IMR-90 (cell line): ENCODE measurements at regions not wholly inside any gene's neighbourhood (a gene's known extent, or its start where the extent isn't known, plus 50 kb on each side); places are given as distances from the start of the nearest gene placed in this dataset.

Source experiments
- ATAC-seq: fragments of 200-7000 bp; cut with Tn5 transposase; 2 replicates; pipeline ENCODE4 v1.9.1; 2020; ENCODE audit warnings: low read depth, mild to moderate bottlenecking, moderate library complexity
- BruUV-seq: library from RNA; stranded (reverse); fragments of 400-500 nt; replicated peaks from 2 replicates; lab custom pipeline; 2021; lab: Mats Ljungman, UMichigan
- CTCF ChIA-PET: fragments of 300-600 bp; formaldehyde crosslinking; extraction: SDS; loops from one replicate; lab custom pipeline; 2021; ENCODE audit warnings: antibody characterized with exemption; lab: Yijun Ruan, JAX
- POLR2A ChIA-PET: fragments of 300-600 bp; sonication (Branson Sonifier 250); formaldehyde crosslinking; loops from one replicate; lab custom pipeline; 2022; ENCODE audit warnings: antibody characterized with exemption; ENCODE audit not compliant: unreplicated experiment; lab: Charles Lee
- DNase-seq: peaks from one replicate; pipeline ENCODE4 v3.0.0; 2013
- H2AFZ ChIP-seq: replicated peaks from 2 replicates; pipeline ENCODE3; 2013; ENCODE audit warnings: low read length, mild to moderate bottlenecking; ENCODE audit not compliant: poor library complexity
- H2AK5ac ChIP-seq: 2 replicates; pipeline ENCODE4 v1.6.1; 2013; ENCODE audit warnings: low read depth, low read length, inconsistent platforms
- H2AK9ac ChIP-seq: replicated peaks from 2 replicates; pipeline ENCODE3; 2013; ENCODE audit warnings: mild to moderate bottlenecking, low read depth, low read length, moderate library complexity; ENCODE audit not compliant: poor library complexity
- H2BK120ac ChIP-seq: 2 replicates; pipeline ENCODE4 v1.6.1; 2013; ENCODE audit warnings: low read depth, low read length, inconsistent platforms
- H2BK15ac ChIP-seq: 3 replicates; pipeline ENCODE4 v1.6.1; 2013; ENCODE audit warnings: low read depth, low read length, inconsistent platforms
- H2BK20ac ChIP-seq: 2 replicates; pipeline ENCODE4 v1.6.1; 2013; ENCODE audit warnings: low read depth, mild to moderate bottlenecking, inconsistent platforms, low read length, moderate library complexity
- H2BK5ac ChIP-seq: 2 replicates; pipeline ENCODE4 v1.6.1; 2013; ENCODE audit warnings: mild to moderate bottlenecking, low read depth, low read length, inconsistent platforms; ENCODE audit not compliant: poor library complexity, severe bottlenecking
- H3K14ac ChIP-seq: replicated peaks from 2 replicates; pipeline ENCODE4 v1.6.1; 2013; ENCODE audit warnings: low read depth, low read length, inconsistent platforms
- H3K18ac ChIP-seq: 2 replicates; pipeline ENCODE4 v1.6.1; 2013; ENCODE audit warnings: low read depth, low read length, control low read depth
- H3K23ac ChIP-seq: 2 replicates; pipeline ENCODE4 v1.6.1; 2013; ENCODE audit warnings: low read depth, low read length, inconsistent platforms
- H3K27ac ChIP-seq: 2 replicates; pipeline ENCODE4 v1.5.1; 2013; ENCODE audit warnings: mild to moderate bottlenecking, control low read depth, low read length; ENCODE audit not compliant: insufficient read depth
- H3K27me3 ChIP-seq: 2 replicates; pipeline ENCODE4 v1.6.1; 2013; ENCODE audit warnings: low read length; ENCODE audit not compliant: control insufficient read depth, insufficient read depth
- H3K36me3 ChIP-seq: 2 replicates; pipeline ENCODE4 v1.6.1; 2013; ENCODE audit warnings: low read length, mixed read lengths; ENCODE audit not compliant: control insufficient read depth, insufficient read depth
- H3K4ac ChIP-seq: 2 replicates; pipeline ENCODE4 v1.6.1; 2013; ENCODE audit warnings: low read depth, low read length, inconsistent platforms
- H3K4me1 ChIP-seq: 2 replicates; pipeline ENCODE4 v1.6.1; 2013; ENCODE audit warnings: low read length, mixed read lengths; ENCODE audit not compliant: control insufficient read depth, insufficient read depth
- H3K4me2 ChIP-seq: 2 replicates; pipeline ENCODE4 v1.6.1; 2013; ENCODE audit warnings: low read depth, mild to moderate bottlenecking, control low read depth, low read length, moderate library complexity
- H3K4me3 ChIP-seq: 2 replicates; pipeline ENCODE4 v1.5.1; 2013; ENCODE audit warnings: low read depth, mild to moderate bottlenecking, control low read depth, low read length, moderate library complexity; ENCODE audit not compliant: insufficient read depth
- H3K56ac ChIP-seq: 2 replicates; pipeline ENCODE4 v1.6.1; 2013; ENCODE audit warnings: low read length, inconsistent platforms; ENCODE audit not compliant: insufficient read depth; ENCODE audit errors: extremely low read depth
- H3K79me1 ChIP-seq, 2 experiments: 2 replicates each; pipeline ENCODE4 v1.6.1; 2013; ENCODE audit warnings: low read length in 2 of 2, inconsistent platforms in 1 of 2, low read depth in 1 of 2
- H3K9ac ChIP-seq: 2 replicates; pipeline ENCODE4 v1.6.1; 2013; ENCODE audit warnings: low read depth, low read length, control low read depth
- H3K9me1 ChIP-seq: 2 replicates; pipeline ENCODE4 v1.6.1; 2013; ENCODE audit warnings: low read length, inconsistent platforms; ENCODE audit not compliant: insufficient read depth
- H3K9me3 ChIP-seq: 2 replicates; pipeline ENCODE4 v1.6.1; 2013; ENCODE audit warnings: low read length; ENCODE audit not compliant: control insufficient read depth, insufficient read depth
- H4K20me1 ChIP-seq: 2 replicates; pipeline ENCODE4 v1.6.1; 2013; ENCODE audit warnings: low read length, inconsistent platforms; ENCODE audit not compliant: insufficient read depth
- H4K5ac ChIP-seq: 2 replicates; pipeline ENCODE4 v1.6.1; 2013; ENCODE audit warnings: mild to moderate bottlenecking, low read depth, low read length, control low read depth
- H4K8ac ChIP-seq, 2 experiments: 2 replicates each; pipeline ENCODE4 v1.6.1; 2013; ENCODE audit warnings: low read depth in 2 of 2, low read length in 2 of 2, control low read depth in 1 of 2, inconsistent platforms in 1 of 2
- H4K91ac ChIP-seq: 2 replicates; pipeline ENCODE4 v1.6.1; 2013; ENCODE audit warnings: low read depth, low read length, inconsistent platforms; ENCODE audit not compliant: insufficient read depth
- CEBPB ChIP-seq: IDR thresholded peaks from 2 replicates; pipeline ENCODE4 v1.6.1; 2012; ENCODE audit warnings: low read depth, low read length, improper control_type of control experiment
- FOS ChIP-seq: fragments of 150-350 bp; IDR thresholded peaks from 2 replicates; pipeline ENCODE4 v1.6.1; 2016; ENCODE audit warnings: low read depth, low read length
- MAFK ChIP-seq: IDR thresholded peaks from 2 replicates; pipeline ENCODE4 v1.6.1; 2012; ENCODE audit warnings: low read depth, low read length, improper control_type of control experiment
- MXI1 ChIP-seq: IDR thresholded peaks from 2 replicates; pipeline ENCODE4 v1.6.1; 2012; ENCODE audit warnings: low read depth, mild to moderate bottlenecking, low read length, moderate library complexity, borderline replicate concordance
- RAD21 ChIP-seq: IDR thresholded peaks from 2 replicates; pipeline ENCODE4 v1.6.1; 2012; ENCODE audit warnings: low read length, improper control_type of control experiment
- SMC3 ChIP-seq: fragments of 150-350 bp; IDR thresholded peaks from 2 replicates; pipeline ENCODE4 v1.6.1; 2016; ENCODE audit warnings: low read depth, mild to moderate bottlenecking, antibody characterized with exemption, low read length, moderate library complexity
- WGBS, 2 experiments: methylation state at CpG; one replicate each; pipeline versions ENCODE4 v1.1.5 to v1.1.7; 2013; ENCODE audit warnings: missing lambda C conversion rate in 2 of 2; ENCODE audit not compliant: insufficient read length in 1 of 2; ENCODE audit errors: extremely low coverage in 2 of 2; 5-methylcytosine and 5-hydroxymethylcytosine counted together
- dilution Hi-C: fragments of 300-500 bp; cut with HindIII; formaldehyde crosslinking; loops from one replicate; pipeline ENCODE4 v1.14.3; 2018; ENCODE audit warnings: low sequenced_read_pairs; ENCODE audit not compliant: unreplicated experiment
- in situ Hi-C: fragments of 300-500 bp; cut with MboI; formaldehyde crosslinking; loops from 3 replicates; pipeline ENCODE4 v1.14.3; 2019; ENCODE audit warnings: low sequenced_read_pairs, inconsistent platforms, mixed read lengths
- intact Hi-C: fragments of 100-400 bp; cut with micrococcal nuclease; formaldehyde crosslinking; loops from 2 replicates; pipeline ENCODE4 v1.10.0; 2022
- TF ChIP-seq, protein P1 (sequence below): fragments of 150-350 bp; IDR thresholded peaks from 2 replicates; pipeline ENCODE4 v1.6.1; 2017; ENCODE audit warnings: mild to moderate bottlenecking, antibody characterized with exemption, low read length, low read depth
- TF ChIP-seq, protein P2 (sequence below): fragments of 150-350 bp; IDR thresholded peaks from 2 replicates; pipeline ENCODE4 v1.6.1; 2016; ENCODE audit warnings: low read depth, mild to moderate bottlenecking, low read length, moderate library complexity, borderline replicate concordance

DNA sequence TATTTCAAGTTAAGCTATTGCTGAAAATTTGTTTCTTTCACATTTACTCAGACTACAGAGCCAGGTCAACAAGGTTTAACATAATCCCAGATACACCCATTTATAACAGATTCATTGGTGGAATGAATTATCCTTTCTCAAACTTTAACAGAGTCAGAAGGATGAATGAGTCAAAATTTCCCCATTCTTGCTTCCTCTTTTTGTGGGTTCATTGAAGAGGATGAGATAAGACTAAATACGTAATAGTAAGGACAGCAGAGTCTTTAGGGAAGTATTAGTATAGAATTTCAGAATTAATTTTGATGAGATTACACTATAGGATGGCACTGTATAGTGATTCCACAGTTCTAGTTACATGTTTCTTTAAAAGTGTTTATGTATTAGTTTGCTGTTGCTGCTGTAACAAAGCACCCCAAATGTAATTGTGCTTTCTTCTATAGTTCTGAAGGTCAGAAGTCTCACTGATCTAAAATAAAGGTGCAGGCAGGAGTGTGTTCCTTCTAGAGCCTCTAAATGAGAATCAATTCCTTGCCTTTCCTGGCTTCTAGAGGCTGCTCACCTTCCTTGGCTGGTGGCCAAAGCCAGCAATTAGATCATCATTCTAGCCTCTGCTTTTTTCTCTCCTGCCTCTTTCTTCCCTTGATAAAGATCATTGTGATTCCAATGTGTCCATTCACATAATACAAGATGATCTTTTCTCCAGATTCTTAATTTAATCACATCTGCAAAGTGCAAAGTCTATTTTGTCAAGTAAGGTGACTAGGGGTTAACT lies 309.3 kb upstream of the PIK3C3 start:
- DNase-seq (no peak), ATAC-seq (no peak)
- Histone ChIP-seq H4K5ac (no peak overlapping the region), H3K4me1 (no peaks in the 10 kb centered on the region), H3K4ac (no peak overlapping the region), H3K14ac (no peak overlapping the region), H4K20me1 (no peaks in the 10 kb centered on the region), H2BK5ac (no peak overlapping the region), H3K18ac (no peak overlapping the region), H3K4me3 (no peak overlapping the region), H2AFZ (no peak overlapping the region), H2BK120ac (no peak overlapping the region), H2AK9ac (no peak overlapping the region), H2BK20ac (no peak overlapping the region), H3K36me3 (no peaks in the 10 kb centered on the region), H3K23ac (no peak overlapping the region), H3K27me3 (no peaks in the 10 kb centered on the region), H3K79me1 (no peaks in the 10 kb centered on the region), H3K9me1 (no peaks in the 10 kb centered on the region), H3K56ac (no peak overlapping the region), H4K91ac (no peak overlapping the region), H2AK5ac (no peak overlapping the region), H3K4me2 (no peak overlapping the region), H4K8ac (no peak overlapping the region), H3K27ac (no peak overlapping the region), H2BK15ac (no peak overlapping the region), H3K9me3 (no peaks in the 10 kb centered on the region), H3K9ac (no peak overlapping the region)
- no TSS peak for BruUV-seq
- in situ Hi-C loops (no loop called here), intact Hi-C loops (no loop called here), dilution Hi-C loops (no loop called here)
- POLR2A ChIA-PET, result no interaction called here
- TF ChIP-seq SMC3 (no peak), CEBPB (no peak), MXI1 (no peak), FOS (no peak), RAD21 (no peak), MAFK (no peak)
- TF ChIP-seq, protein P1, sequence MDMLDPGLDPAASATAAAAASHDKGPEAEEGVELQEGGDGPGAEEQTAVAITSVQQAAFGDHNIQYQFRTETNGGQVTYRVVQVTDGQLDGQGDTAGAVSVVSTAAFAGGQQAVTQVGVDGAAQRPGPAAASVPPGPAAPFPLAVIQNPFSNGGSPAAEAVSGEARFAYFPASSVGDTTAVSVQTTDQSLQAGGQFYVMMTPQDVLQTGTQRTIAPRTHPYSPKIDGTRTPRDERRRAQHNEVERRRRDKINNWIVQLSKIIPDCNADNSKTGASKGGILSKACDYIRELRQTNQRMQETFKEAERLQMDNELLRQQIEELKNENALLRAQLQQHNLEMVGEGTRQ, result no peak
- TF ChIP-seq, protein P2, sequence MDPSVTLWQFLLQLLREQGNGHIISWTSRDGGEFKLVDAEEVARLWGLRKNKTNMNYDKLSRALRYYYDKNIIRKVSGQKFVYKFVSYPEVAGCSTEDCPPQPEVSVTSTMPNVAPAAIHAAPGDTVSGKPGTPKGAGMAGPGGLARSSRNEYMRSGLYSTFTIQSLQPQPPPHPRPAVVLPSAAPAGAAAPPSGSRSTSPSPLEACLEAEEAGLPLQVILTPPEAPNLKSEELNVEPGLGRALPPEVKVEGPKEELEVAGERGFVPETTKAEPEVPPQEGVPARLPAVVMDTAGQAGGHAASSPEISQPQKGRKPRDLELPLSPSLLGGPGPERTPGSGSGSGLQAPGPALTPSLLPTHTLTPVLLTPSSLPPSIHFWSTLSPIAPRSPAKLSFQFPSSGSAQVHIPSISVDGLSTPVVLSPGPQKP, result no peak
- no CpG with 5 or more reads among the region's 1 CpG for whole genome bisulfite sequencing, 2 experiments
- CTCF ChIA-PET, result no interaction called here
